ENCODE measurements at regions not wholly inside any gene's neighbourhood (a gene's known extent, or its start where the extent isn't known, plus 50 kb on each side); places are given as distances from the start of the nearest gene placed in this dataset.

DNA sequence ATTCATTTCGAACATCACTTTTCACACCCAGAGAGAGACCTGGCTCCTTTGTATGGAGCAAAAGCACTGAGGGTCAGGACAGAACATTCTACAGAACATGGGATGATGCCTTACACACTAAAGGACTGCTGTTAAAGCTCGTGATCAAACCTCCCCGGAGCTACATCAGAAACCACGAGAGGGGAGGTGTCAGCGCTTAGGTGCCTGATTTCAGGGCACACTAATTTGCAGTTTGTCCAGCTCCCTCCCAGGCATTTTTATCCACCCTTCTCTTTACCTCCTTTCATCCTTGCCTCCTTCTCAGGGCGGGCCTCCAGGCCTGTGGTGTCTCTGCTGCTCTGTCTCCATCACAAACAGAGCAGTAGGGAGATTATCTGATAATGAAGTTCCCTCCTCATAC is 127.5 kb downstream of the VPREB1 start (continued):
- TF ChIP-seq, protein P1, sequence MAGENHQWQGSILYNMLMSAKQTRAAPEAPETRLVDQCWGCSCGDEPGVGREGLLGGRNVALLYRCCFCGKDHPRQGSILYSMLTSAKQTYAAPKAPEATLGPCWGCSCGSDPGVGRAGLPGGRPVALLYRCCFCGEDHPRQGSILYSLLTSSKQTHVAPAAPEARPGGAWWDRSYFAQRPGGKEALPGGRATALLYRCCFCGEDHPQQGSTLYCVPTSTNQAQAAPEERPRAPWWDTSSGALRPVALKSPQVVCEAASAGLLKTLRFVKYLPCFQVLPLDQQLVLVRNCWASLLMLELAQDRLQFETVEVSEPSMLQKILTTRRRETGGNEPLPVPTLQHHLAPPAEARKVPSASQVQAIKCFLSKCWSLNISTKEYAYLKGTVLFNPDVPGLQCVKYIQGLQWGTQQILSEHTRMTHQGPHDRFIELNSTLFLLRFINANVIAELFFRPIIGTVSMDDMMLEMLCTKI (IDR thresholded peaks at IDR 0.05; ENCODE audit: partially characterized antibody): no peak
- TF ChIP-seq NEUROD1 (IDR thresholded peaks at IDR 0.05; ENCODE audit: borderline replicate concordance, low read depth, low read length, partially characterized antibody) (no peak), LCOR (CRISPR knock-in tag; IDR thresholded peaks at IDR 0.05) (no peak), NFATC3 (IDR thresholded peaks at IDR 0.05) (no peak), CBFB (CRISPR knock-in tag; IDR thresholded peaks at IDR 0.05) (no peak), CBX3 (IDR thresholded peaks at IDR 0.05; ENCODE audit: borderline replicate concordance in 1 of 2, low read length in 2 of 2) (no peak), TBL1XR1 (IDR thresholded peaks at IDR 0.05; ENCODE audit: low read length in 2 of 2) (no peak), ZNF75A (CRISPR knock-in tag; IDR thresholded peaks at IDR 0.05) (no peak), FOXJ2 (tag; IDR thresholded peaks at IDR 0.05) (no peak), RNF2 (IDR thresholded peaks at IDR 0.05) (no peak), ZNF175 (CRISPR knock-in tag; IDR thresholded peaks at IDR 0.05; ENCODE audit: low read depth) (no peak), ZNF324 (CRISPR knock-in tag; IDR thresholded peaks at IDR 0.05) (no peak), PHB (CRISPR knock-in tag; IDR thresholded peaks at IDR 0.05) (no peak), ZSCAN32 (CRISPR knock-in tag; IDR thresholded peaks at IDR 0.05) (no peak), RHOXF2B (CRISPR knock-in tag; conservative IDR thresholded peaks at IDR 0.05) (0 out of 2 replicates have a peak, but pooled peaks have one; percentile 64), ZNF133 (CRISPR knock-in tag; IDR thresholded peaks at IDR 0.05) (no peak)
- TF ChIP-seq, protein P2, sequence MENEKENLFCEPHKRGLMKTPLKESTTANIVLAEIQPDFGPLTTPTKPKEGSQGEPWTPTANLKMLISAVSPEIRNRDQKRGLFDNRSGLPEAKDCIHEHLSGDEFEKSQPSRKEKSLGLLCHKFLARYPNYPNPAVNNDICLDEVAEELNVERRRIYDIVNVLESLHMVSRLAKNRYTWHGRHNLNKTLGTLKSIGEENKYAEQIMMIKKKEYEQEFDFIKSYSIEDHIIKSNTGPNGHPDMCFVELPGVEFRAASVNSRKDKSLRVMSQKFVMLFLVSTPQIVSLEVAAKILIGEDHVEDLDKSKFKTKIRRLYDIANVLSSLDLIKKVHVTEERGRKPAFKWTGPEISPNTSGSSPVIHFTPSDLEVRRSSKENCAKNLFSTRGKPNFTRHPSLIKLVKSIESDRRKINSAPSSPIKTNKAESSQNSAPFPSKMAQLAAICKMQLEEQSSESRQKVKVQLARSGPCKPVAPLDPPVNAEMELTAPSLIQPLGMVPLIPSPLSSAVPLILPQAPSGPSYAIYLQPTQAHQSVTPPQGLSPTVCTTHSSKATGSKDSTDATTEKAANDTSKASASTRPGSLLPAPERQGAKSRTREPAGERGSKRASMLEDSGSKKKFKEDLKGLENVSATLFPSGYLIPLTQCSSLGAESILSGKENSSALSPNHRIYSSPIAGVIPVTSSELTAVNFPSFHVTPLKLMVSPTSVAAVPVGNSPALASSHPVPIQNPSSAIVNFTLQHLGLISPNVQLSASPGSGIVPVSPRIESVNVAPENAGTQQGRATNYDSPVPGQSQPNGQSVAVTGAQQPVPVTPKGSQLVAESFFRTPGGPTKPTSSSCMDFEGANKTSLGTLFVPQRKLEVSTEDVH (IDR thresholded peaks at IDR 0.05; ENCODE audit: low read depth, partially characterized antibody): no peak
- TF ChIP-seq, protein P3, sequence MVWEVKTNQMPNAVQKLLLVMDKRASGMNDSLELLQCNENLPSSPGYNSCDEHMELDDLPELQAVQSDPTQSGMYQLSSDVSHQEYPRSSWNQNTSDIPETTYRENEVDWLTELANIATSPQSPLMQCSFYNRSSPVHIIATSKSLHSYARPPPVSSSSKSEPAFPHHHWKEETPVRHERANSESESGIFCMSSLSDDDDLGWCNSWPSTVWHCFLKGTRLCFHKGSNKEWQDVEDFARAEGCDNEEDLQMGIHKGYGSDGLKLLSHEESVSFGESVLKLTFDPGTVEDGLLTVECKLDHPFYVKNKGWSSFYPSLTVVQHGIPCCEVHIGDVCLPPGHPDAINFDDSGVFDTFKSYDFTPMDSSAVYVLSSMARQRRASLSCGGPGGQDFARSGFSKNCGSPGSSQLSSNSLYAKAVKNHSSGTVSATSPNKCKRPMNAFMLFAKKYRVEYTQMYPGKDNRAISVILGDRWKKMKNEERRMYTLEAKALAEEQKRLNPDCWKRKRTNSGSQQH (CRISPR knock-in tag; IDR thresholded peaks at IDR 0.05): no peak
- TF ChIP-seq, protein P4, sequence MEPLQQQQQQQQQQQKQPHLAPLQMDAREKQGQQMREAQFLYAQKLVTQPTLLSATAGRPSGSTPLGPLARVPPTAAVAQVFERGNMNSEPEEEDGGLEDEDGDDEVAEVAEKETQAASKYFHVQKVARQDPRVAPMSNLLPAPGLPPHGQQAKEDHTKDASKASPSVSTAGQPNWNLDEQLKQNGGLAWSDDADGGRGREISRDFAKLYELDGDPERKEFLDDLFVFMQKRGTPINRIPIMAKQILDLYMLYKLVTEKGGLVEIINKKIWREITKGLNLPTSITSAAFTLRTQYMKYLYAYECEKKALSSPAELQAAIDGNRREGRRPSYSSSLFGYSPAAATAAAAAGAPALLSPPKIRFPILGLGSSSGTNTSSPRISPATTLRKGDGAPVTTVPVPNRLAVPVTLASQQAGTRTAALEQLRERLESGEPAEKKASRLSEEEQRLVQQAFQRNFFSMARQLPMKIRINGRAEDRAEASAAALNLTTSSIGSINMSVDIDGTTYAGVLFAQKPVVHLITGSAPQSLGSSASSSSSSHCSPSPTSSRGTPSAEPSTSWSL (CRISPR knock-in tag; IDR thresholded peaks at IDR 0.05; ENCODE audit: borderline replicate concordance): peak; percentile 91; the same call in 1 of the 2 replicates
- TF ChIP-seq, protein P5, sequence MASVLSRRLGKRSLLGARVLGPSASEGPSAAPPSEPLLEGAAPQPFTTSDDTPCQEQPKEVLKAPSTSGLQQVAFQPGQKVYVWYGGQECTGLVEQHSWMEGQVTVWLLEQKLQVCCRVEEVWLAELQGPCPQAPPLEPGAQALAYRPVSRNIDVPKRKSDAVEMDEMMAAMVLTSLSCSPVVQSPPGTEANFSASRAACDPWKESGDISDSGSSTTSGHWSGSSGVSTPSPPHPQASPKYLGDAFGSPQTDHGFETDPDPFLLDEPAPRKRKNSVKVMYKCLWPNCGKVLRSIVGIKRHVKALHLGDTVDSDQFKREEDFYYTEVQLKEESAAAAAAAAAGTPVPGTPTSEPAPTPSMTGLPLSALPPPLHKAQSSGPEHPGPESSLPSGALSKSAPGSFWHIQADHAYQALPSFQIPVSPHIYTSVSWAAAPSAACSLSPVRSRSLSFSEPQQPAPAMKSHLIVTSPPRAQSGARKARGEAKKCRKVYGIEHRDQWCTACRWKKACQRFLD (CRISPR knock-in tag; IDR thresholded peaks at IDR 0.05): no peak
- TF ChIP-seq, protein P6, sequence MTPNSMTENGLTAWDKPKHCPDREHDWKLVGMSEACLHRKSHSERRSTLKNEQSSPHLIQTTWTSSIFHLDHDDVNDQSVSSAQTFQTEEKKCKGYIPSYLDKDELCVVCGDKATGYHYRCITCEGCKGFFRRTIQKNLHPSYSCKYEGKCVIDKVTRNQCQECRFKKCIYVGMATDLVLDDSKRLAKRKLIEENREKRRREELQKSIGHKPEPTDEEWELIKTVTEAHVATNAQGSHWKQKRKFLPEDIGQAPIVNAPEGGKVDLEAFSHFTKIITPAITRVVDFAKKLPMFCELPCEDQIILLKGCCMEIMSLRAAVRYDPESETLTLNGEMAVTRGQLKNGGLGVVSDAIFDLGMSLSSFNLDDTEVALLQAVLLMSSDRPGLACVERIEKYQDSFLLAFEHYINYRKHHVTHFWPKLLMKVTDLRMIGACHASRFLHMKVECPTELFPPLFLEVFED (CRISPR knock-in tag; conservative IDR thresholded peaks at IDR 0.05): no peak
